Heart right ventricle (tissue), 16 donors: ENCODE measurements at regions not wholly inside any gene's neighbourhood (a gene's known extent, or its start where the extent isn't known, plus 50 kb on each side); places are given as distances from the start of the nearest gene placed in this dataset.
A peak's percentile ranks its signal among the peaks of the same experiment; 100 is the strongest.

Experiments
- ATAC-seq, 8 donors: fragments of 200-7000 bp; cut with Tn5 transposase; one replicate each; pipeline ENCODE4 v1.9.1; 2020; ENCODE audit warnings: mild to moderate bottlenecking in 8 of 8, moderate library complexity in 8 of 8, moderate number of reproducible peaks in 1 of 8
- DNase-seq, 2 donors: peaks; one replicate each; pipeline ENCODE4 v3.0.0-alpha.2; 2020
- H3K27ac ChIP-seq, 10 donors: fragments of 200-600 bp; sonication (generic) in 2 of 10; one replicate each; pipeline versions ENCODE4 v1.5.0 to v1.8.0; 2020 to 2022; ENCODE audit warnings: mild to moderate bottlenecking in 3 of 10
- H3K27me3 ChIP-seq, 7 donors: fragments of 200-600 bp; one replicate each; pipeline ENCODE4 v1.8.0; 2021 to 2022; ENCODE audit warnings: mild to moderate bottlenecking in 2 of 7
- H3K36me3 ChIP-seq, 9 donors: fragments of 200-600 bp; sonication (generic) in 1 of 9; one replicate each; pipeline versions ENCODE4 v1.5.0 to v1.8.0; 2020 to 2022; ENCODE audit warnings: mild to moderate bottlenecking in 2 of 9
- H3K4me1 ChIP-seq, 9 donors: fragments of 200-600 bp; sonication (generic) in 1 of 9; one replicate each; pipeline versions ENCODE4 v1.5.0 to v1.8.0; 2020 to 2022; ENCODE audit warnings: mild to moderate bottlenecking in 4 of 9
- H3K4me3 ChIP-seq, 10 donors: fragments of 200-600 bp; sonication (generic) in 2 of 10; one replicate each; pipeline versions ENCODE4 v1.5.0 to v1.8.0; 2020 to 2022; ENCODE audit warnings: mild to moderate bottlenecking in 7 of 10, moderate library complexity in 2 of 10
- H3K9me3 ChIP-seq, 11 donors: fragments of 200-600 bp in 10 of 11; sonication (generic) in 2 of 11; one replicate each; pipeline versions ENCODE4 v1.5.0 to v1.8.0; 2013 to 2022; ENCODE audit warnings: mild to moderate bottlenecking in 2 of 11, control low read depth in 1 of 11, moderate library complexity in 1 of 11
- CTCF ChIP-seq, 9 donors: fragments of 200-600 bp; sonication (generic) in 2 of 9; IDR thresholded peaks; one replicate each; pipeline versions ENCODE4 v1.5.0 to v1.8.0; 2021 to 2022; ENCODE audit warnings: antibody characterized with exemption in 9 of 9, mild to moderate bottlenecking in 5 of 9, moderate library complexity in 1 of 9
- WGBS, 2 donors: extraction: QIAGEN DNeasy Blood & Tissue Kit; methylation state at CpG; one replicate each; pipeline ENCODE4 v1.1.7; 2013; ENCODE audit warnings: inconsistent platforms in 1 of 2; 5-methylcytosine and 5-hydroxymethylcytosine counted together
- intact Hi-C, 10 donors: fragments of 100-400 bp; cut with DNase I; formaldehyde crosslinking; loops; one replicate each; pipeline versions ENCODE4 v1.11.1 to v1.14.2; 2022
- donor health status: Arrhythmogenic right ventricular cardiomyopathy.
- donor health status: ischemic (EF 13 %, LVEDD 7.1; RV severe dilation, severe dysfunction).
- donor health status: healthy with polysubstance abuse.
- donor health status: DM: no; HTN: yes; CAD: no.
- donor health status: DM: no; HTN: no; CAD: no.
- donor health status: ischemic (EF 25% LVEDD 6.9; RV normal size, moderate dysfunction).
- donor health status: ischemic (EF 25% LVEDD 5.7; RV mildly dilated, moderate dysfunction).
- donor health status: healthy.
- donor health status: DM: yes; HTN: yes; CAD: no.
- donor health status: Ischemic cardiomyopathy.
- donor health status: ischemic (EF 35%, LVEDD 5.7; RV mildly dilated, moderate dysfunction).
- donor health status: nonischemic (EF 11% LVEDD 7.7; RV severe dilation, severe dysfunction).
- donor health status: DM: yes; HTN: yes; CAD: no.
- donor health status: PGD.
- donor health status: ischemic (EF 29% LVEDD 5.4; RV normal size, mild dysfunction).
- donor health status: nonischemic (EF 23%, LVEDD 6.1; RV moderate dilation, normal function).

GRCh38 chr15:95235033-95235432, 1003.7 kb downstream of the MCTP2 start:
- Histone ChIP-seq H3K4me1 (no peaks in the 10 kb centered on the region), H3K4me3 (no peak overlapping the region), H3K9me3 (peaks cover 0 to 27% (median 9%) of the 10 kb centered on the region in 11 donors), H3K36me3 (no peaks in the 10 kb centered on the region), H3K27me3 (no peaks in the 10 kb centered on the region), H3K27ac (no peak overlapping the region)
- ATAC-seq (no peak), DNase-seq (no peak)
- WGBS, 2 donors: 91 to 100% methylated on average over 1 of the region's 1 CpG
- TF ChIP-seq CTCF (IDR thresholded peaks at IDR 0.05): no peak
- intact Hi-C loops: no loop called here

GRCh38 chr15:95247071-95247984, 1016.0 kb downstream of the MCTP2 start:
- no peak for TF ChIP-seq CTCF (IDR thresholded peaks at IDR 0.05)
- 82 to 93% methylated on average over 12 of the region's 12 CpGs for WGBS, 2 donors
- no peaks in the 10 kb centered on the region for H3K27me3 ChIP-seq
- no peak for ATAC-seq
- no peaks in the 10 kb centered on the region for H3K36me3 ChIP-seq
- H3K4me1 ChIP-seq: peaks cover 0 to 6% (median 0%) of the 10 kb centered on the region in 9 donors
- H3K4me3 ChIP-seq: no peak overlapping the region
- H3K9me3 ChIP-seq: peaks cover 0 to 5% (median 0%) of the 10 kb centered on the region in 11 donors
- intact Hi-C loops: no loop called here
- DNase-seq: no peak
- H3K27ac ChIP-seq: no peak overlapping the region

- intact Hi-C loops: no loop called here
- Histone ChIP-seq H3K9me3 (peaks cover 0 to 5% (median 0%) of the 10 kb centered on the region in 11 donors), H3K27me3 (no peaks in the 10 kb centered on the region), H3K27ac (peak overlapping the region in 1 of 10 donors; percentile 42), H3K4me1 (peaks cover 0 to 13% (median 0%) of the 10 kb centered on the region in 9 donors), H3K36me3 (no peaks in the 10 kb centered on the region), H3K4me3 (no peak overlapping the region)
- no peak for TF ChIP-seq CTCF (IDR thresholded peaks at IDR 0.05)
- DNase-seq: no peak
- WGBS, 2 donors: 63 to 68% methylated on average over 4 of the region's 4 CpGs
- no peak for ATAC-seq
Observed at GRCh38 chr15:95249524-95249923, 1018.2 kb downstream of the MCTP2 start.

GRCh38 chr15:95252404-95252803, 1021.0 kb downstream of the MCTP2 start:
- no peak overlapping the region for H3K27ac ChIP-seq
- intact Hi-C loops: loop anchor here in 4 of 10 donors (10.0 kb wide), 4 partner anchors 88 to 1982 kb away; no protein-coding TSS in a partner anchor
- H3K4me1 ChIP-seq: peaks cover 0 to 13% (median 0%) of the 10 kb centered on the region in 9 donors
- DNase-seq: no peak
- TF ChIP-seq CTCF (IDR thresholded peaks at IDR 0.05): no peak
- H3K36me3 ChIP-seq: no peaks in the 10 kb centered on the region
- H3K4me3 ChIP-seq: no peak overlapping the region
- 76 to 85% methylated on average over 1 of the region's 1 CpG for WGBS, 2 donors
- ATAC-seq: no peak
- H3K9me3 ChIP-seq: peaks cover 0 to 3% (median 0%) of the 10 kb centered on the region in 11 donors
- H3K27me3 ChIP-seq: peaks cover 0 to 3% (median 0%) of the 10 kb centered on the region in 7 donors
